BLaER1 treated with 17β-estradiol and CSF1 and Interleukin-3, amounts not matched to agents 10 nM and 100 nM (cell line): ENCODE measurements at regions not wholly inside any gene's neighbourhood (a gene's known extent, or its start where the extent isn't known, plus 50 kb on each side); places are given as distances from the start of the nearest gene placed in this dataset.

ENCODE experiments used
- H3K27ac ChIP-seq, 11 experiments: shearing (Covaris generic); formaldehyde crosslinking; 2 replicates each; pipeline ENCODE4 v1.8.1; 2022
- H3K27me3 ChIP-seq, 11 experiments: shearing (Covaris generic); formaldehyde crosslinking; 2 replicates each; pipeline ENCODE4 v1.8.1; 2022
- H3K36me3 ChIP-seq, 11 experiments: shearing (Covaris generic); formaldehyde crosslinking; 2 replicates each; pipeline ENCODE4 v1.8.1; 2022
- H3K4me1 ChIP-seq, 10 experiments: shearing (Covaris generic); formaldehyde crosslinking; 2 replicates each; pipeline ENCODE4 v1.8.1; 2022
- H3K4me2 ChIP-seq, 11 experiments: shearing (Covaris generic); formaldehyde crosslinking; 2 replicates each; pipeline ENCODE4 v1.8.1; 2022
- H3K4me3 ChIP-seq, 10 experiments: shearing (Covaris generic); formaldehyde crosslinking; 2 replicates each; pipeline ENCODE4 v1.8.1; 2022
- H3K9ac ChIP-seq, 11 experiments: shearing (Covaris generic); formaldehyde crosslinking; 2 replicates each; pipeline ENCODE4 v1.8.1; 2022
- H3K9me3 ChIP-seq, 11 experiments: shearing (Covaris generic); formaldehyde crosslinking; replicated peaks in 1 of 11; 2 replicates each; pipeline ENCODE4 v1.8.1; 2022
- H4K20me1 ChIP-seq, 11 experiments: shearing (Covaris generic); formaldehyde crosslinking; 2 replicates each; pipeline ENCODE4 v1.8.1; 2022
- Cebpa-rat ChIP-seq, 11 experiments: shearing (Covaris generic); IDR thresholded peaks; 2 replicates each; pipeline ENCODE4 v1.8.1; 2022

DNA sequence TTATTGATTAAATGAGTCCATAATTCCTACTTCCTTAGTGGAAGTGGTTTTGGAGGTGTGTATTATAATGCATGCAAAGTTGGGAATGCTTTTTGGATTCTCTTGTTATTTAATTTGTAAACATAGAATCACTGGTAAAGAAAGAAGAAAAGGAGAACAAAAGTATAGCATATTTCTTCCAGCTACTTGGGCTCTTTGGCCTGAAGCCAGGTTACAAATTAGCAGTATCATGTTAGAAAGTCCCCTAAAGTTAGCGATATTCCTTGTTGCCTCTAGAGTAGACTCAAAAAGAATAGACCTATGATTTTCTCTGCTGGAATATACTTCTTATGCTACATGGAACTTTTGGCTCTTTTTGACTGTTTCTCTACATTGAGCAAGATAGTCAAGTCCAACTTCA, 60.6 kb upstream of the CD28 start:
- H3K4me1 ChIP-seq = peaks cover 12 to 48% (median 23%) of the 10 kb centered on the region in 10 experiments
- no peak overlapping the region for H3K4me3 ChIP-seq
- no peak overlapping the region for H3K9ac ChIP-seq
- TF ChIP-seq Cebpa-rat (IDR thresholded peaks at IDR 0.05) = no peak
- H3K9me3 ChIP-seq = peaks cover 0 to 37% (median 32%) of the 10 kb centered on the region in 11 experiments; a peak in 19 of 22 replicates
- no peak overlapping the region for H3K27ac ChIP-seq
- no peak overlapping the region for H3K4me2 ChIP-seq
- H4K20me1 ChIP-seq = no peaks in the 10 kb centered on the region
- no peaks in the 10 kb centered on the region for H3K36me3 ChIP-seq
- H3K27me3 ChIP-seq = no peaks in the 10 kb centered on the region

DNA sequence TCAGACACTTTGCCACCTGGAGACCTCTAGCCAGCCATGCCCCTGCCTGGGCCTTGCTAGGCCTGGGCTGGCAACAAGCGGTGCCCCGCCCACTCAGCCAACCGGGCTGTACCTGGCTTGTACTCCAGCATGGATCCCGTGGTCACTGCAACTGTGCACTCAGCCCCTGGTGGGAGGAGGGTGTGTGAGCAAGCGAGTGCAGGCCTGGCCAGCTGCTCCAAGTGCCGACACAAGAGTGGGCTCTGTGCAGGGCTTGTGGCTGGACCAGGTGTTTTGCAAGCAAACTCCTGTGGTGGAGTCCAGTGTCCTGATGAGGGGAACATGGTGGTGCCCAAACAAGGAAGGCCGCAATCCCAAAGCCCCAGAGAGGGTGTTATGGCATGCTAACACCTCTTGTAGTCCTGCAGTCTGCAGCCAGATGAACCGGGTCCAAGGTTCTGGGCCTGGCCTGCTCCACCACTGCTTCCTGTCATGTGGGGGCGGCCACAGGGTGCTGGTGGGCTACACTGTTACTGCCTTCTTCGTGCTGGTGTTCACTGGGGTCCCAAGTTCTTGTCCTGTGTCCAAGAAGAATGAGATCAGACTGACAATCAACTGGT, 60.1 kb upstream of the CD28 start:
- H3K4me3 ChIP-seq = no peak overlapping the region

DNA sequence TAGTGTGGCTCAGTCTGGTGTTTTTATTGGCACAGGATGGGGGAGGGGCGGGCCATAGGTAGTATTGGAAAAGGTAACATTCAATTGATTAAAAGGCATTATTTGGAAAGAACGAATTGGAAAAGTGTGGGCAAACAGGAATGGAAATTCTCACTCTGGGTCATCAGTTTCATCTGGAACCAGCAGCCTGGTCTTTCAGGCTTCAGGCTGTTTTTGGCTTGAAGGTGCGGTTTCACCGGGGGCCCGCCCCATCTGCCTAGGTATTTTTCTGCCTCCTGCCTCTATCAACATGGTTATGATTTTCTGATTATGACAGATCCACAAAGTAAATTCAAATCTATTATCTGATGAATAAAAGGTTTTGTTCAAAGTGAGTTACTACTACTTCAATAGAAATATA, 59.5 kb upstream of the CD28 start:
- H3K4me1 ChIP-seq = peaks cover 21 to 59% (median 33%) of the 10 kb centered on the region in 10 experiments
- H3K36me3 ChIP-seq = no peaks in the 10 kb centered on the region
- no peak overlapping the region for H3K9ac ChIP-seq
- peaks cover 0 to 31% (median 25%) of the 10 kb centered on the region in 11 experiments; a peak in 19 of 22 replicates for H3K9me3 ChIP-seq
- no peak overlapping the region for H3K4me3 ChIP-seq
- H3K27ac ChIP-seq = no peak overlapping the region
- no peaks in the 10 kb centered on the region for H3K27me3 ChIP-seq
- H3K4me2 ChIP-seq = no peak overlapping the region
- H4K20me1 ChIP-seq = no peaks in the 10 kb centered on the region
- no peak for TF ChIP-seq Cebpa-rat (IDR thresholded peaks at IDR 0.05)

More for the DNA sequence above, 60.1 kb upstream of the CD28 start:
- Histone ChIP-seq H3K27ac (no peak overlapping the region), H3K36me3 (no peaks in the 10 kb centered on the region), H4K20me1 (no peaks in the 10 kb centered on the region), H3K4me2 (no peak overlapping the region), H3K9ac (no peak overlapping the region), H3K9me3 (peaks cover 0 to 37% (median 30%) of the 10 kb centered on the region in 11 experiments; a peak in 19 of 22 replicates), H3K27me3 (no peaks in the 10 kb centered on the region), H3K4me1 (peaks cover 17 to 53% (median 28%) of the 10 kb centered on the region in 10 experiments)
- TF ChIP-seq Cebpa-rat (IDR thresholded peaks at IDR 0.05) = no peak

DNA sequence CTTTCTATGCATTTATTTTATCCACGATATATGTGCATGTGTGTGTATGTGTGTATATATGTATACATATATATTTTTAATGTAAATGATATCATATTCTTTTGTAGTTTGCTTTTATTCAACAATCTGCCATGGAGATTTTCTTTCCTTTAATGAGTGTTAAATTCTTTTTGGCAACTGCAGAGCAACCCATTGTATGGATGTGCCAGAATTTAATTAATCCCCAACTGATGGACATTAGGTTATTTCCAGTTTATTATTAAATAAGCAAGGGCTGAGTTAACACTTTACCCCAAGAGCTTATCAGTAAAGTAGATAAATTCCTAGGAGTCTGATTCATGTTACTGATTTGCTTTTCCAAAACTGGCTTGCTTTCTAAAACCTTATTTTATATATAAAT, 58.9 kb upstream of the CD28 start:
- H3K4me1 ChIP-seq = peaks cover 21 to 65% (median 33%) of the 10 kb centered on the region in 10 experiments
- H3K4me3 ChIP-seq = no peak overlapping the region
- H3K27ac ChIP-seq = no peak overlapping the region
- H3K9me3 ChIP-seq = peaks cover 0 to 25% (median 20%) of the 10 kb centered on the region in 11 experiments; a peak in 19 of 22 replicates
- TF ChIP-seq Cebpa-rat (IDR thresholded peaks at IDR 0.05) = no peak
- no peaks in the 10 kb centered on the region for H3K27me3 ChIP-seq
- H3K4me2 ChIP-seq = peak overlapping the region in 2 of 11 experiments; percentile 69 to 87; a peak in 3 of 22 replicates
- no peaks in the 10 kb centered on the region for H4K20me1 ChIP-seq
- H3K9ac ChIP-seq = no peak overlapping the region
- H3K36me3 ChIP-seq = no peaks in the 10 kb centered on the region

DNA sequence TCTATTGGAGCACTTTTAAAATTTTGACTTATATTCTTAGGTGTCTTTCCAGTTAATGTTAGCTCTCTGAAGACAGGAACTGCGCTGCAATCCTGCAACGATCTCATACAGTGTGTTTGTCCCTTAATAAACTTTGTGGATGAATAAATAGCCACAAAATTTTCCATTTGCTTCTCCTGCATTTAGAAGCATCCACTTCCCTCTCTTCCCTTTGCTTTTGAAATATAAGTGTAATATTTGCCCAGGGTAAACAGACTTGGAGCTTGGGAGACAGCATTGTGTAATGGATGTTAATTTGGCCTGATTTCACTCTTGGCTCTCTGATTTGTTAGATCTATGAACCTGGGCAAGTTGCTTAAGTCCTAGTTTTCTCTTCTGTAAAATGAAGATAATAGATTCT, 58.2 kb upstream of the CD28 start:
- Histone ChIP-seq H4K20me1 (no peaks in the 10 kb centered on the region), H3K9me3 (peaks cover 0 to 18% (median 14%) of the 10 kb centered on the region in 11 experiments; a peak in 18 of 22 replicates), H3K4me3 (no peak overlapping the region), H3K4me1 (peaks cover 21 to 69% (median 33%) of the 10 kb centered on the region in 10 experiments), H3K4me2 (peak overlapping the region in 4 of 11 experiments; percentile 48 to 87 (median 66); a peak in 8 of 22 replicates), H3K27ac (no peak overlapping the region), H3K9ac (no peak overlapping the region), H3K36me3 (no peaks in the 10 kb centered on the region), H3K27me3 (no peaks in the 10 kb centered on the region)
- TF ChIP-seq Cebpa-rat (IDR thresholded peaks at IDR 0.05) = no peak

DNA sequence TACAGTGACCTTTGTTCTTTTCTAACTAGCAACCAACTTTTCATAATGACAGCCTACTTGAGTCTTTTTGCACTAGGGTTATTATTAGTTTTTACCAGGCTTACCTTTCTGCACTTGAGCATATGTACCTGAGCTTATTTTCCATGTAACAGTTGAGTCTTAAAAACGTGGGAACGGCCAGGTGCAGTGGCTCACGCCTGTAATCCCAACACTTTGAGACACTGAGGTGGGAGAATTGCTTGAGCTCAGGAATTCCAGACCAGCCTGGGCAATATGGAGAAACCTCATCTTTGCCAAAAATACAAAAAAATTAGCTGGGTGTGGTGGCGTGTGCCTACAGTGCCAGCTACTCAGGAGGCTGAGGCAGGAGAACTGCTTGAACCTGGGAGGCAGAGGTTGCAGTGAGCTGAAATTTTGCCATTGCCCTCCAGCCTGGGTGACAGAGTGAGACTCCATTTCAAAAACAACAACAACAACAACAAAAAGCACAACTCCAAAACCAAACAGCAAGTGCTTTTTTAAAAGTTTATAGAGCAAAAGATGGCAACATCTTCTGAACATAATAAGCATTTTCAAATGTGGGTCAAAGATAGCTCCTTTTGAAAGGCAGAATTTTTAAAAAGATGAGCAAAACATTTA, 57.1 kb upstream of the CD28 start:
- Histone ChIP-seq H3K9ac (peak overlapping the region in 6 of 11 experiments; percentile 41 to 74 (median 68); a peak in 11 of 22 replicates), H3K27ac (peak overlapping the region in 10 of 11 experiments; percentile 13 to 85 (median 58); a peak in 16 of 22 replicates), H3K9me3 (peaks cover 0 to 12% (median 11%) of the 10 kb centered on the region in 11 experiments; a peak in 18 of 22 replicates), H3K36me3 (no peaks in the 10 kb centered on the region), H3K4me1 (peaks cover 21 to 79% (median 33%) of the 10 kb centered on the region in 10 experiments), H3K27me3 (no peaks in the 10 kb centered on the region), H4K20me1 (no peaks in the 10 kb centered on the region), H3K4me3 (peak overlapping the region in 4 of 10 experiments; percentile 1 to 28 (median 23); a peak in 6 of 20 replicates), H3K4me2 (peak overlapping the region in 10 of 11 experiments; percentile 58 to 88 (median 79); a peak in 21 of 22 replicates)
- no peak for TF ChIP-seq Cebpa-rat (IDR thresholded peaks at IDR 0.05)

DNA sequence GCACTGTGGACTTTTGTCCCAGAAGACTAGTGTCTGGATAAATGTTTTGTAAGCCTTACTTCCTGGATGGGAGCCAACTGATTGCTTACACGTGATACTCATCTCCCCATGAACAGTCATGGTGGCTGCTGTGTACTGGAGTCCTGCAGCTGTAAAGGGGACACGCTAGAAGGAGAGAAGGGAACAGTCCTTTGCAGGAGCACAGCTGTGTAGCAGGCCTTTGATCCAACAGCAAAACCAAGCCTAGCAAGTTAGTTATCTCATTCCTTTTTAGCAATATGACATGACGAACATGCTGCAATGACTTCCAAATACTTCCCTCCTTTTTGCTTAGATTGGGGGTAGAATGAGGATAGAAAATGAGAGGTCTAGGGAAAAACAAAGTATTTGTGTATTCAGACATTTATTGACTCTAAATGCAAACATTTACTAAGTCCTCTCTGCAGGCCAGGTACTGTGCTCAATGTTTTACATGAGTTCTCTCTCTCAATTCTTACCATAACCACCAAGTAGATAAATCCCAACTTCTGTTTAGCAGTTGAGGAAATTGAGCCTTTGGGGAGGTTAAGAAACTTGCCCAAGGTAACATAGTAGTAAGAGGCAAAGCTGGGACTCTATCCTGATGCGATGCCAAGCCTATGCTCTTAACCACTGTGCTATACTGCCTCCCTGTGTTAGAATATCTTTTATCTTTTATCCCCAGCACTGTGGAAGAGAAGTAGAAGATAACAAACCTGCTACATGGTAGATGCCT, 55.4 kb upstream of the CD28 start:
- Histone ChIP-seq H3K4me1 (peaks cover 21 to 83% (median 36%) of the 10 kb centered on the region in 10 experiments), H3K27ac (peak overlapping the region; percentile 3 to 85 (median 50); a peak in 16 of 22 replicates), H3K4me2 (peak overlapping the region; percentile 58 to 88 (median 79)), H3K4me3 (no peak overlapping the region), H3K36me3 (no peaks in the 10 kb centered on the region), H3K9ac (peak overlapping the region in 3 of 11 experiments; percentile 68 to 74 (median 71); a peak in 4 of 22 replicates), H3K27me3 (no peaks in the 10 kb centered on the region), H3K9me3 (peaks cover 0 to 10% (median 9%) of the 10 kb centered on the region in 11 experiments; a peak in 18 of 22 replicates), H4K20me1 (no peaks in the 10 kb centered on the region)
- TF ChIP-seq Cebpa-rat (IDR thresholded peaks at IDR 0.05) = no peak

DNA sequence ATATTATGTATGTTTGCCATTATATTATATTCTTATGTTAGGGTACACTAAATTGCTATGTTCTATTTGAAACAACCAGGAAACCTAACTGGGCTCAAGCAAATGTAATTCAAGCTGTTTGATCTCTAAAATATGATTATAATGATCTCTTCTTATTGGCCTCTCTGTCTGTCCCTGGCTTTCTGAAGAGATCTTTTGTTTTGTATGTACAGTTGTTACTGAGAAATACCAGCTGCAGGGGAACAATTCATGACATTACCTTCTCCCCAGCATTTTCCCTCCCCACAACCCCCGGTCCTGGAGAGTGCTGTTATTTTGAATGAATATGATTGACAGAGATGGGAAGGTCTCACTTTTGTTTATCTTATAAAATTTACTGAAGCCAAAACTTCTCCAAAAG, 54.8 kb upstream of the CD28 start:
- Histone ChIP-seq H3K9ac (peak overlapping the region in 2 of 11 experiments; percentile 26 to 50; a peak in 3 of 22 replicates), H3K27me3 (no peaks in the 10 kb centered on the region), H3K36me3 (no peaks in the 10 kb centered on the region), H4K20me1 (no peaks in the 10 kb centered on the region), H3K4me1 (peaks cover 21 to 89% (median 39%) of the 10 kb centered on the region in 10 experiments), H3K4me3 (no peak overlapping the region), H3K4me2 (peak overlapping the region in 10 of 11 experiments; percentile 58 to 88 (median 79); a peak in 14 of 22 replicates), H3K9me3 (peaks cover 0 to 5% (median 3%) of the 10 kb centered on the region in 11 experiments; a peak in 18 of 22 replicates), H3K27ac (peak overlapping the region in 2 of 11 experiments; percentile 24 to 42; a peak in 2 of 22 replicates)
- no peak for TF ChIP-seq Cebpa-rat (IDR thresholded peaks at IDR 0.05)
